Keratinocyte (primary cell): ENCODE measurements at regions not wholly inside any gene's neighbourhood (a gene's known extent, or its start where the extent isn't known, plus 50 kb on each side); places are given as distances from the start of the nearest gene placed in this dataset.
"Not testable (repeated sequence)": the region's sequence is repeated elsewhere in the genome, so short reads cannot be mapped to it uniquely, and the experiment has no call there.

ENCODE experiments used
- DNase-seq: peaks from one replicate; pipeline ENCODE4 v3.0.0-alpha.2; 2011; ENCODE audit warnings: low read depth, missing footprints, low spot score
- FAIRE-seq: peaks from 2 replicates; lab custom pipeline; 2011; peaks lifted over from hg19 to GRCh38; lab: Jason Lieb, UNC
- H2AFZ ChIP-seq: 2 replicates; pipeline ENCODE4 v1.6.0; 2012; ENCODE audit warnings: low read length, control low read depth, inconsistent platforms; ENCODE audit not compliant: control insufficient read depth
- H3K27ac ChIP-seq: 2 replicates; pipeline ENCODE4 v1.5.1; 2011; ENCODE audit warnings: low read length; ENCODE audit not compliant: control insufficient read depth, insufficient read depth
- H3K27me3 ChIP-seq: 3 replicates; pipeline ENCODE4 v1.6.0; 2011; ENCODE audit warnings: low read length; ENCODE audit not compliant: control insufficient read depth, insufficient read depth; ENCODE audit errors: extremely low read depth
- H3K36me3 ChIP-seq, 2 experiments: 2 replicates in 1 of 2; 3 replicates in 1 of 2; pipeline ENCODE4 v1.5.1; 2011; ENCODE audit warnings: low read length in 2 of 2, mild to moderate bottlenecking in 1 of 2; ENCODE audit not compliant: control insufficient read depth in 2 of 2, insufficient read depth in 2 of 2; ENCODE audit errors: extremely low read depth in 1 of 2
- H3K4me1 ChIP-seq: 3 replicates; pipeline ENCODE4 v1.5.1; 2011; ENCODE audit warnings: low read length; ENCODE audit not compliant: control insufficient read depth, insufficient read depth; ENCODE audit errors: extremely low read depth
- H3K4me2 ChIP-seq: 3 replicates; pipeline ENCODE4 v1.6.0; 2011; ENCODE audit warnings: low read depth, low read length; ENCODE audit not compliant: control insufficient read depth, insufficient read depth; ENCODE audit errors: extremely low read depth
- H3K4me3 ChIP-seq, 3 experiments: fragments of 200-600 bp in 1 of 3; sonication (generic) in 1 of 3; 2 replicates in 2 of 3; 3 replicates in 1 of 3; pipeline ENCODE4 v1.5.1; 2011 to 2016; ENCODE audit warnings: low read length in 3 of 3, mild to moderate bottlenecking in 3 of 3, control low read depth in 2 of 3, inconsistent platforms in 1 of 3, low read depth in 1 of 3, mixed read lengths in 1 of 3, mixed run types in 1 of 3, moderate library complexity in 1 of 3; ENCODE audit not compliant: control insufficient read depth in 2 of 3, insufficient read depth in 2 of 3; ENCODE audit errors: extremely low read depth in 1 of 3
- H3K79me2 ChIP-seq: 2 replicates; pipeline ENCODE4 v1.6.0; 2012; ENCODE audit warnings: low read length; ENCODE audit not compliant: control insufficient read depth, insufficient read depth
- H3K9ac ChIP-seq: 3 replicates; pipeline ENCODE4 v1.6.0; 2011; ENCODE audit warnings: low read length; ENCODE audit not compliant: control insufficient read depth, insufficient read depth; ENCODE audit errors: extremely low read depth
- H3K9me1 ChIP-seq: 3 replicates; pipeline ENCODE4 v1.6.0; 2011; ENCODE audit warnings: low read length; ENCODE audit not compliant: control insufficient read depth, insufficient read depth; ENCODE audit errors: extremely low read depth
- H3K9me3 ChIP-seq: 2 replicates; pipeline ENCODE4 v1.5.1; 2012; ENCODE audit warnings: low read depth, low read length; ENCODE audit not compliant: control insufficient read depth
- H4K20me1 ChIP-seq: 3 replicates; pipeline ENCODE4 v1.6.0; 2011; ENCODE audit warnings: low read length; ENCODE audit not compliant: control insufficient read depth, insufficient read depth; ENCODE audit errors: extremely low read depth
- EZH2 ChIP-seq: IDR thresholded peaks from one replicate; pipeline ENCODE4 v1.6.1; 2012; ENCODE audit warnings: inconsistent platforms, mild to moderate bottlenecking, low read length, moderate library complexity
- dilution Hi-C: fragments of 300-500 bp; cut with MboI; formaldehyde crosslinking; loops from one replicate; pipeline ENCODE4 v1.7.0; 2020; ENCODE audit warnings: low sequenced_read_pairs; ENCODE audit not compliant: extremely low pct_ligation_motif_present
- TF ChIP-seq, protein P1 (sequence below), 3 experiments: IDR thresholded peaks in 1 of 3; conservative IDR thresholded peaks in 1 of 3; optimal IDR thresholded peaks in 1 of 3; 2 replicates in 2 of 3; 3 replicates in 1 of 3; pipeline versions ENCODE3 to v1.5.1; 2011; ENCODE audit warnings: low read length in 3 of 3, mild to moderate bottlenecking in 3 of 3, moderate library complexity in 2 of 3, control low read depth in 1 of 3, inconsistent platforms in 1 of 3; ENCODE audit not compliant: insufficient read depth in 2 of 3; ENCODE audit errors: extremely low read depth in 1 of 3

DNA sequence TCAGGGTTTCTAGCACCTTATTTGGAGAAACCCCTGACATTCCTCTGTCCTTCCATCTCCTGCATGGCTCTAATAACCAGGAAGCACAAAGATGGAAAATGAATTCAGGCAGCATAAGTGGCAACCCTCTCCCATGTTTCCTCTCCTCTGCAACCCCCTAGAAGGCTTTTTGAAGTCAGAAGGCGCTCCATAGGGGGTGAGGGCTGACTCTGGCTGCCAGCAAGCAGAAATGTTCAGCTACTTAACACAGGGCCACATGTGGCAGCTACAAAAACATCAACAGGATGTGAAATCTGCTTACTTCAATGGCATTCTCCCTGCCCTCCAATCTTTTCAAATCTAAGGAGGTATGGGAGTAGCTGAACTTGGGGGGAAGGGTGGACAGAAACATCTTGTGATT is 55.2 kb upstream of the IRX5 start:
- Histone ChIP-seq H3K79me2 (no peaks in the 10 kb centered on the region), H3K9me1 (no peaks in the 10 kb centered on the region), H3K27ac (no peak overlapping the region), H3K36me3 (no peaks in the 10 kb centered on the region), H3K9ac (no peak overlapping the region), H3K9me3 (no peaks in the 10 kb centered on the region), H2AFZ (no peak overlapping the region), H4K20me1 (no peaks in the 10 kb centered on the region), H3K4me2 (no peak overlapping the region), H3K4me3 (no peak overlapping the region), H3K27me3 (no peaks in the 10 kb centered on the region), H3K4me1 (peaks cover 11% of the 10 kb centered on the region)
- dilution Hi-C loops, result no loop called here
- TF ChIP-seq EZH2, result no peak
- TF ChIP-seq, protein P1, sequence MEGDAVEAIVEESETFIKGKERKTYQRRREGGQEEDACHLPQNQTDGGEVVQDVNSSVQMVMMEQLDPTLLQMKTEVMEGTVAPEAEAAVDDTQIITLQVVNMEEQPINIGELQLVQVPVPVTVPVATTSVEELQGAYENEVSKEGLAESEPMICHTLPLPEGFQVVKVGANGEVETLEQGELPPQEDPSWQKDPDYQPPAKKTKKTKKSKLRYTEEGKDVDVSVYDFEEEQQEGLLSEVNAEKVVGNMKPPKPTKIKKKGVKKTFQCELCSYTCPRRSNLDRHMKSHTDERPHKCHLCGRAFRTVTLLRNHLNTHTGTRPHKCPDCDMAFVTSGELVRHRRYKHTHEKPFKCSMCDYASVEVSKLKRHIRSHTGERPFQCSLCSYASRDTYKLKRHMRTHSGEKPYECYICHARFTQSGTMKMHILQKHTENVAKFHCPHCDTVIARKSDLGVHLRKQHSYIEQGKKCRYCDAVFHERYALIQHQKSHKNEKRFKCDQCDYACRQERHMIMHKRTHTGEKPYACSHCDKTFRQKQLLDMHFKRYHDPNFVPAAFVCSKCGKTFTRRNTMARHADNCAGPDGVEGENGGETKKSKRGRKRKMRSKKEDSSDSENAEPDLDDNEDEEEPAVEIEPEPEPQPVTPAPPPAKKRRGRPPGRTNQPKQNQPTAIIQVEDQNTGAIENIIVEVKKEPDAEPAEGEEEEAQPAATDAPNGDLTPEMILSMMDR (optimal IDR thresholded peaks at IDR 0.05 in 1 of 3, IDR thresholded peaks at IDR 0.05 in 1 of 3, conservative IDR thresholded peaks at IDR 0.05 in 1 of 3; ENCODE audit: extremely low read depth in 1 of 3, insufficient read depth in 2 of 3, low read length in 3 of 3), result no peak
- no peak for DNase-seq
- FAIRE-seq, result no peak

DNA sequence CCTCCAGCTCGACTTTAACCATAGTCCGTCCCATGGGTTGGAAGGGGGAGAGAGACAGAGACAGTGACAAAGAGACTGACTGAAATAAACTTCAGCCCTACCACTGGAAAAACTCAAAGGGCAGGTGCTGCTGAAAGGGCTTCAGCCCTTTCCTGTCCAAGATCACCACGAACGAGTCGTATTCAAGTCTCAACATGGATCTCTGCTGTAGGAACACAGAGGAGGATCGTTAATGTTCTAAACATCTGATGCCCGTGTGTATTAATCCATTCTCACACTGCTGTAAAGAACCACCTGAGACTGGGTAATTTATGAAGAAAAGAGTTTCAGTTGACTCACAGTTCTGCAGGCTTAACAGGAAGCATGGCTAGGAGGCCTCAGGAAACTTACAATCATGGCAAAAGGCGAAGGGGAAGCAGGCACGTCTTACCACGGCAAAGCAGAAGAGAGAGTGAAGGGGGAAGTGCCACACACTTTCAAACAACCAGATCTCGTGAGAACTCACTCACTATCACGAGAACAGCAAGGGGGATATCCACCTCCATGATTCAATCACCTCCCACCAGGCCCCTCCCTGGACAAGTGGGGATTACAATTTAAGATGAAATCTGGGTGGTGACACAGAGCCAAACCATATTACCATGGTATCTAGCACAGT is 56.8 kb upstream of the IRX5 start:
- H3K36me3 ChIP-seq, H3K27me3 ChIP-seq, H3K4me2 ChIP-seq, H3K27ac ChIP-seq, H3K79me2 ChIP-seq, H3K4me3 ChIP-seq, H3K9me1 ChIP-seq, H3K9ac ChIP-seq, H3K9me3 ChIP-seq, dilution Hi-C loops, H2AFZ ChIP-seq, H4K20me1 ChIP-seq: not testable (repeated sequence)
- peak; percentile 69 for FAIRE-seq
- peak; percentile 7 for DNase-seq
- H3K4me1 ChIP-seq, result peaks cover 11% of the 10 kb centered on the region

DNA sequence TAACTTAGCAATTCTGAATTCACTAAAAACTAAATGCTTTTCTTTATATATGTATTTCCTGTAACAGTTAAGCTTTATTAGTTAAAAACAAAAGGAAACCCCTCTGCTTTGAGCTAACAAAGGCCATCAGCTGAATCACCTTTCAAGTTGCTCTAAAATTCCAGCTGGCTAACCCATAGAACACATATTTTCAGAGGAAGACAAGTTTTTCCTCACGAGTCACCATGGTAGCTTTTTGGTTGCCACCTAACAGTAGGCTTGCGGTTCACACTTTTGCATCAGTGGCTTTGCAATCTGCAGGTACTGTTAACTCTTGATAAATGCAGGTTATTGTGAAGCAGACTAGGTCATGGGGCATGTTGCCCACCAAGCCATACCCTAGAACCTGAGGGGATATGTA is 57.6 kb upstream of the IRX5 start:
- Histone ChIP-seq H3K9me3 (no peaks in the 10 kb centered on the region), H3K4me1 (peaks cover 11% of the 10 kb centered on the region), H3K9ac (no peak overlapping the region), H2AFZ (no peak overlapping the region), H3K9me1 (no peaks in the 10 kb centered on the region), H3K27ac (no peak overlapping the region), H3K4me3 (no peak overlapping the region), H4K20me1 (no peaks in the 10 kb centered on the region), H3K27me3 (no peaks in the 10 kb centered on the region), H3K4me2 (no peak overlapping the region), H3K79me2 (no peaks in the 10 kb centered on the region), H3K36me3 (no peaks in the 10 kb centered on the region)
- peak; percentile 49 for FAIRE-seq
- TF ChIP-seq, protein P1 (optimal IDR thresholded peaks at IDR 0.05 in 1 of 3, IDR thresholded peaks at IDR 0.05 in 1 of 3, conservative IDR thresholded peaks at IDR 0.05 in 1 of 3; ENCODE audit: extremely low read depth in 1 of 3, insufficient read depth in 2 of 3, low read length in 3 of 3), result no peak
- TF ChIP-seq EZH2, result no peak
- dilution Hi-C loops, result no loop called here
- no peak for DNase-seq
